NCI-H1048 (cell line): ENCODE measurements at regions not wholly inside any gene's neighbourhood (a gene's known extent, or its start where the extent isn't known, plus 50 kb on each side); places are given as distances from the start of the nearest gene placed in this dataset.

Experiments
- DNase-seq: peaks from one replicate; lab custom pipeline; 2025; lab: John Stamatoyannopoulos, UW

- no peak for DNase-seq
Observed at GRCh38 chr14:53896726-53897125, 59.9 kb downstream of the BMP4 start.

DNA sequence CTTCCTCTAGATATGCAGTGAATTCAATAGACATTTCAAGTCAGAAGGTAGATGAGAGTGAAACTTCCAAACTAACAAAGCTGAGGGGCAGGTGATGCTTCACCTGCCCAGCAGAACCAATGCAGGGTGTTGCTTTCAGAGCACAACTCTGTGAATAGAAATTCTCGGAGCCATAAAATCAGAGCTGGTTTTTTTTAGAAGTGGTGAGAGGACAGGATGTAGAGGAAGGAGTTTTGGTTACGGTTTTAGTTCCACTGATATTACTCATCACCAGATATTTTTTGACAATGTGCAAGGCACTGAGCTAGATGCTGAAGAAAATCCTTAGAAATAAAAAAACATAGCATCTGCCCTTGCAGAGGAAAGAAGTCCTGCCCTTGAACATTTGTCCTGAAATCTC, 62.2 kb downstream of the BMP4 start:
- DNase-seq, result no peak

- DNase-seq, result no peak
Observed at GRCh38 chr14:53893374-53893773, 63.3 kb downstream of the BMP4 start.

GRCh38 chr14:53890611-53891101, 66.0 kb downstream of the BMP4 start:
- no peak for DNase-seq

- no peak for DNase-seq
Observed at GRCh38 chr14:53888535-53889386, 67.9 kb downstream of the BMP4 start.

DNA sequence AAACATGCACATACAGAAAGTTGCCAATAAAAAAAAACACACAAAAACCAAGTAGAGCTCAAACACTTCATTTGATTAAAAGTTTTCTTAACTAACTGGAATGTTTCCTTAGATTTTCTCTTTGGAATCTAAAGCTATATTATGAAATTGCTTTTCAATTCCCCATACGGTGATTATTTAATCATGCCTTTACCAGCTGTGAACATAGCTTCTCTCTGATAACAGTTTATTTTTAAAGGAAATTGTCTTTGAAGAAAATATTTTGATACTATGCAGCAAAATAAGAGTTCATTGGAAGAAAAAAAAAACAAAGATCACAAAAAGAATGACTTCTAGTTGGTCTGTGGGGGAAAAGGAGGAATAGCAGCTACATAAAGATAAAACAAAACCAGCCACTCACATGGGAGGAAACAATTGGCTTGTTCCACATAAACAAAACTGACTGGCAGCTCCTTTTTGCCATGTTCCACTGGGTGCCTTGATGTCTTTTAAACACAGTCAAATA, 71.4 kb downstream of the BMP4 start:
- no peak for DNase-seq

DNA sequence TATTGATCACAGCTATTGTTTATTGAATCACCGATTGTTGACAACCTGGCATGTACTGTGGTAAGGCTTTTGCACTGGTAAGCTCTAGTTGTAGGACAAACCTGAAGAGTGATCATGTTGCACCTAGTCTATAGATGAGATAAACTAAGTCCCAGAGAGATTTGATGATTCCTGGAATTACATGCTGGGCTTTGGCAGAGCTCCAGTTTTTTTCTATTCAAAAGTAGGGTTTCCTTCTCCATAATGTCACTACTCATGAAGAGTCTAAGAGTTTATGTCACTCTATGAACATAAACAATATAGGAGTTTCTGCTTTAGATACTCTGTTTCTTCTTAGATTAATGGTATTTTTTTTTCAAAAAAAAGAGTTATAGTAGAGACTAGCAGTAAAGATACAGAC, 72.0 kb downstream of the BMP4 start:
- DNase-seq, result no peak

DNA sequence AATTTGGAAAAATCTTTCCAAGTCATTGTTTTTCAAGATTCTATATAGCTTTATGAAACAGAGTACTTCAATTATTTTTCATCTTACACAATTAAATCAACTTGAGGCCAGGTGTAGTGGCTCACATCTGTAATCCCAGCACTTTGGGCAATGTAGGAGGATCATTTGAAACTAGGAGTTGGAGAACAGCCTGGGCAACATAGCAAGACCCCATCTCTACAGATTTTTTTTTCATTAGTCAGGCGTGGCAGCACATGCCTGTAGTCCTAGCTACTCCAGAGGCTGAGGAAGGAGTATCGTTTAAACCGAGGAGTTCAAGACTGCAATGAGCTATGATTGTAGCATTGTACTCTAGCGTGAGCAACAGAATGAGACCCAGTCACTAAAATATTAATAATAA, 72.9 kb downstream of the BMP4 start:
- no peak for DNase-seq

- DNase-seq, result no peak
Observed at GRCh38 chr14:53882684-53883083, 73.9 kb downstream of the BMP4 start.

- no peak for DNase-seq
Observed at GRCh38 chr14:53881921-53882320, 74.7 kb downstream of the BMP4 start.

- no peak for DNase-seq
Observed at GRCh38 chr14:53881161-53881871, 75.3 kb downstream of the BMP4 start.

DNA sequence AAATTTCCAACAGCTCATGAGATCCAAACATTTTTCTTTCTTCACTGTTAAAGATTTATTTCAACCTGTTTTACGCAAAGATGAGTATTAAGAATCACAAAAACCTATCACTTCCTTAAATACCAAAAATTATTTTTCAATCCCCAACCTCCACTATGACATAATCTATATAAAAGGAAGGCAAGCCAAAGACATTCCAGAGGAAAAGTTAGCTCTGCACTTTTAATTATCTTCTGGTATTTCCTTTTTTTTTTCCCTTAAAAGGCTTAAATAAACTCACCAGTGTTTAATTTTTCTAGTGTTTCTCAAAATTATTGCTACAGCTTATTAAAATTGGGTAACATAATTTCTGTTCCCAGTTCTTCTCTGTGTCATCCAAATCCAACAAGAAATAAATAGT, 75.9 kb downstream of the BMP4 start:
- DNase-seq, result no peak

DNA sequence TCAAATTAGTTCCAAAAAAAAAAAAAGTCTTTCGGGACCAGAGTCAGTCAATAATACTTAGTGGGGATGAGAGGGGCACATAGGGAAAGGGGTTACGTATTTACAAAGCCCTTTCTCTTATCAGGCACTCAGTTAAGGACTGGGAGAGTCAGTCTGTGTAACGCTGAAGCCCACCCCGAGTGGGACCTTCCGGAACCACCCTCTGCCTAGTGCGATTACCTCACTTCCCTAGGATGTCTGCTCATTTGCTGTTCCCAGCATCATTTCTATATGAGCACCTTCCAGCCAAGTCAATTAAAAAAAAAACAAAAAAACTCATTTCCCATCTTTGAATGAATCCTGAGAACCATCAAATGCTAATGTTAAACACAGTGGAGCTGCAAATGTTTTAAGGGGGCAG, 76.9 kb downstream of the BMP4 start:
- DNase-seq, result no peak

DNA sequence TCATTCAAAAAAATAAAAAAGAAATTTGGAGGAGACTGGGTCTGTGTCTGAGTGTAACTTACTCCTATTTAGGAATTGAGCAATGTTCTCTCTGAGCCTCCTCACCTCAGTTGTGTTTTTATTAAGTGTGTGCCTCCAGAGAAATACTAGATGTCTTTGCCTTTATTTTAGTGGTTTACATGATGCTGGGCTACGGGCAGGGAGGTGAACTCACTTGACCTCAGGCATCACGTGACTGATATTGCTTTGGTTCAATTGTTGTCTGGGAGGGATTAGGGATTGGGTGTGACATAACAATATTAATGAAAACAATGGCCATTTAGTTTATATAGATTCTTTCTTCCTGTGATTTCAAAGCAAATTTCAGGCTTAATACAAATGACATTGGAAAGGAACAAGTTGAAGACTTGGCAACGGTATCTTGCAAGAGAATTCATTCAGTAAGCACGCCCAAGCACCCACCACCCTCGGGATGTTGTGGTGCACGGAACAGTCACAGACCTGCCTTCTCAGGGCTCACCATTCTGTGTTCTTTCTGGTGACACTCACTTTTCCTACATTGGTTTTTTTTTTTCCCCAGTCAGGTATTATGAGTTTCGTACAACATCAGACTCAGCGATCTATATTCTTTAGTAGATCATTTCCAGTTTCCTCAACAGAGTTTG, 77.5 kb downstream of the BMP4 start:
- no peak for DNase-seq

DNA sequence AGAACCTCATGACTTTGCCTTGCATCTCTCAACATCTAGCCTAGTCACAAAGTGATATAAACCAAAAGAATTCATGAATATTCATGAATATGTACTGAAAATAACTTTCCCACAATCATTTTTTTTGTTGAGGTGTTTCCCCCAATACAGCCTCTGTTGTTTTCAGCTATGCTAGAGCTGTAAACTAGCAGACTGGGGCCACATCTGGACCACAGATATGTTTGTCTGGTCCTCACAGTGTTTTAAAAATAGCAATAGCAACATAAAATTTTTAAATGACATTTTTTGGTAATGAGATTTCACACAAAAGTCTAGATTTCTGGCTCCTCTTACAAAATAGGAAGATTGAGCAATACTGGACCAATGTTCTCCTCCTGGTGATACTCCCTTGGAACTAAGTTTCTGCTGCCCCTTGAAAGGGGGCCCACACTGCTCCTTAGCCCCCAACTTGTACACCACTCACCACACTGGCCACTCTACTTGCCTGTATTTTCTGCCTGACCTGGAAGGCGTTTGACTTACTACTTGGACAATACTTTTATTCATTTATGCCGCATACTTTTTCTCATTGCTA, 81.2 kb downstream of the BMP4 start:
- no peak for DNase-seq

- no peak for DNase-seq
Observed at GRCh38 chr14:53874704-53875103, 81.9 kb downstream of the BMP4 start.

- DNase-seq, result no peak
Observed at GRCh38 chr14:53872681-53873089, 83.9 kb downstream of the BMP4 start.

DNA sequence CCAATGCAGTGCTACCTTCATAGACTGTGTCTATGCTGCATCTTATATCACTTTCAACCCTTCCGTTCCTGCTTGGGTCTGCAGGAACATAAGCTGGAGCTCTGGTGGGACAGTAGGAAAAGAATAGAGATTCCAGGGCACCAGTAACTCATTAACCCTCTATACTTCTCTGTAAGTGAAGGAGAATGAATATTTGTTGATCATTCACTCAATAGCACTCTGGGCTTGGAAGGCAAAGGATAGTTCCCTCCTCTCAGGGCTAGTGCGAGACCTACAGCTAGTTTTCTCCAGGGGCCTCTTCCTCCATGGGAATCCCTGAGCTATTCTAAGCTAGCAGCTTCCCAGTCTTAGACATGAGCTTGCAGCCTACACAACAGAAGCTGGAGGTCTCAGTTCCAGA, 84.7 kb downstream of the BMP4 start:
- no peak for DNase-seq

DNA sequence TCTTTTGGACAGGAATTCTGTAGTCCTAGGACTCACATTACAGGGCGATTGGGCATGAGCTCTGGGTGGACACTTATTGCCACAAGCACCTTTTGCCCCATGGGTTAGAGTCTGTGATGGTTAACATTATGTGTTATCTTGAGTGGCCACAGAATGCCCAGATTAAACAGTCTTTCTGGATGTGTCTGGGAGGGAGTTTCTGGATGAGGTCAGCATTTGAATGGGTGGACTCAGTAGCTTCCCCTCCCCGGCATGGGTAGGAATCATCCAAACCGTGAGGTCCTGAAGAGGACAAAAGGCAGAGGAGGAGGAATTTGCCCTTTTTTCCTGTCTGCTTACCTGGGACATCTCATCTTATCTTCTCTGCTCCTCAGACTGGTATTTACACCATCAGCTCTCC, 85.6 kb downstream of the BMP4 start:
- no peak for DNase-seq

- DNase-seq, result no peak
Observed at GRCh38 chr14:53865711-53866110, 90.9 kb downstream of the BMP4 start.

GRCh38 chr14:53861781-53862180, 94.8 kb downstream of the BMP4 start:
- no peak for DNase-seq

DNA sequence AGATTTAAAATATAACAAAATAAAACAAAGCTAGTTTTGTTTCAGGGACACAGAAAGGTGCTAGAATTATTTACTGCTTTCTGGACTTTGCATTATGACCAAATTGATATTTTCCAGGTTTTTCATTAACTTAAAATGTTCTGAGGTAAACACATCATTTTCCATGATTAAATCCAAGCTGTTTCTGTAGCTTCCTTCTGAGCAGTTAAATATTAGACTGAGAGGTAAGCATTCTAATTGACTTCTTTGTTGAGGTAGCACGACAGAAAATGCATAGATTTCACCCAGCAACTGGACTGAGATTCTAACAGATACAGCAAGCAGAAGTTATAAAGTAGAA, 98.3 kb downstream of the BMP4 start:
- DNase-seq, result no peak
